Endothelial cell of umbilical vein (primary cell): ENCODE measurements at regions not wholly inside any gene's neighbourhood (a gene's known extent, or its start where the extent isn't known, plus 50 kb on each side); places are given as distances from the start of the nearest gene placed in this dataset.

Experiments
- BruUV-seq: library from RNA; stranded (reverse); fragments of 400-500 nt; replicated peaks from 2 replicates; lab custom pipeline; 2021; lab: Mats Ljungman, UMichigan
- CTCF ChIA-PET: fragments of 300-600, 350-600 bp; sonication (Branson Sonifier 250); formaldehyde crosslinking; loops from one replicate; lab custom pipeline; 2021; ENCODE audit warnings: antibody characterized with exemption, inconsistent platforms; lab: Charles Lee
- POLR2A ChIA-PET: fragments of 300-600, 350-600 bp; sonication (Branson Sonifier 250); formaldehyde crosslinking; loops from one replicate; lab custom pipeline; 2021; ENCODE audit warnings: antibody characterized with exemption, inconsistent platforms; lab: Charles Lee
- DNase-seq: peaks from one replicate; pipeline ENCODE4 v3.0.0-alpha.2; 2011; ENCODE audit warnings: low read depth, low spot score
- FAIRE-seq: peaks from 2 replicates; lab custom pipeline; 2011; peaks lifted over from hg19 to GRCh38; lab: Jason Lieb, UNC
- H2AFZ ChIP-seq: 2 replicates; pipeline ENCODE4 v1.6.0; 2012; ENCODE audit warnings: low read depth, low read length, control low read depth, inconsistent platforms
- H3K27ac ChIP-seq: 2 replicates; pipeline ENCODE4 v1.5.1; 2011; ENCODE audit warnings: low read depth, mild to moderate bottlenecking, control low read depth, low read length, moderate library complexity; ENCODE audit not compliant: insufficient read depth
- H3K27me3 ChIP-seq, 2 experiments: 2 replicates each; pipeline versions ENCODE4 v1.6.0 to v1.6.1; 2011; ENCODE audit warnings: low read length in 2 of 2, mixed read lengths in 1 of 2; ENCODE audit not compliant: control insufficient read depth in 2 of 2, insufficient read depth in 2 of 2
- H3K36me3 ChIP-seq, 2 experiments: 2 replicates in 1 of 2; 3 replicates in 1 of 2; pipeline ENCODE4 v1.5.1; 2011; ENCODE audit warnings: low read length in 2 of 2, mild to moderate bottlenecking in 1 of 2, moderate library complexity in 1 of 2; ENCODE audit not compliant: control insufficient read depth in 2 of 2, insufficient read depth in 2 of 2; ENCODE audit errors: extremely low read depth in 1 of 2
- H3K4me1 ChIP-seq: 3 replicates; pipeline ENCODE4 v1.5.1; 2011; ENCODE audit warnings: mild to moderate bottlenecking, low read length; ENCODE audit not compliant: control insufficient read depth, insufficient read depth; ENCODE audit errors: extremely low read depth
- H3K4me2 ChIP-seq: 2 replicates; pipeline ENCODE4 v1.6.1; 2011; ENCODE audit warnings: low read length, control low read depth, mixed read lengths; ENCODE audit not compliant: insufficient read depth
- H3K4me3 ChIP-seq, 3 experiments: fragments of 200-600 bp in 1 of 3; sonication (generic), shearing (Covaris generic) in 1 of 3; replicated peaks in 1 of 3; 2 replicates each; pipeline ENCODE4 v1.5.1; 2011 to 2016; ENCODE audit warnings: control low read depth in 3 of 3, low read length in 3 of 3, mild to moderate bottlenecking in 2 of 3, inconsistent platforms in 1 of 3, low read depth in 1 of 3, moderate library complexity in 1 of 3; ENCODE audit not compliant: insufficient read depth in 1 of 3
- H3K79me2 ChIP-seq: 2 replicates; pipeline ENCODE4 v1.6.0; 2012; ENCODE audit warnings: low read length, inconsistent platforms; ENCODE audit not compliant: control insufficient read depth, insufficient read depth
- H3K9ac ChIP-seq: replicated peaks from 2 replicates; pipeline ENCODE3; 2011; ENCODE audit warnings: low read length, control low read depth; ENCODE audit not compliant: insufficient read depth; ENCODE audit errors: extremely low read depth
- H3K9me1 ChIP-seq: replicated peaks from 3 replicates; pipeline ENCODE4 v1.6.0; 2011; ENCODE audit warnings: mild to moderate bottlenecking, low read length; ENCODE audit not compliant: control insufficient read depth, insufficient read depth; ENCODE audit errors: extremely low read depth
- H3K9me3 ChIP-seq: replicated peaks from 2 replicates; pipeline ENCODE4 v1.5.1; 2012; ENCODE audit warnings: low read length, inconsistent platforms; ENCODE audit not compliant: control insufficient read depth, insufficient read depth
- H4K20me1 ChIP-seq: replicated peaks from 2 replicates; pipeline ENCODE3; 2011; ENCODE audit warnings: mild to moderate bottlenecking, low read length; ENCODE audit not compliant: control insufficient read depth, insufficient read depth; ENCODE audit errors: extremely low read depth
- EZH2 ChIP-seq: IDR thresholded peaks from 2 replicates; pipeline ENCODE4 v1.6.1; 2012; ENCODE audit warnings: borderline replicate concordance, low read depth, mild to moderate bottlenecking, moderate library complexity, low read length, inconsistent platforms; ENCODE audit not compliant: severe bottlenecking
- FOS ChIP-seq: IDR thresholded peaks from 2 replicates; pipeline ENCODE4 v1.6.1; 2011; ENCODE audit warnings: mild to moderate bottlenecking, low read length, moderate library complexity, borderline replicate concordance; ENCODE audit not compliant: insufficient read depth
- GATA2 ChIP-seq: IDR thresholded peaks from 2 replicates; pipeline ENCODE4 v1.7.0; 2011; ENCODE audit warnings: low read depth, mild to moderate bottlenecking, moderate library complexity, mixed read lengths, low read length; ENCODE audit not compliant: insufficient read length, insufficient read depth
- JUN ChIP-seq: IDR thresholded peaks from 2 replicates; pipeline ENCODE4 v1.6.1; 2011; ENCODE audit warnings: borderline replicate concordance, low read depth; ENCODE audit not compliant: insufficient read length, insufficient read depth
- MYC ChIP-seq: IDR thresholded peaks from one replicate; pipeline ENCODE4 v1.6.1; 2011; ENCODE audit warnings: mild to moderate bottlenecking, low read depth, low read length
- POLR2A ChIP-seq: IDR thresholded peaks from 2 replicates; pipeline ENCODE4 v1.6.1; 2012; ENCODE audit warnings: low read depth, mild to moderate bottlenecking, control low read depth, low read length
- POLR2AphosphoS5 ChIP-seq: IDR thresholded peaks from 2 replicates; pipeline ENCODE4 v1.6.1; 2012; ENCODE audit warnings: low read depth, mild to moderate bottlenecking, control low read depth, low read length, moderate library complexity; ENCODE audit not compliant: insufficient read depth
- dilution Hi-C: fragments of 300-500 bp; cut with MboI; formaldehyde crosslinking; loops from one replicate; pipeline ENCODE4 v1.15.0; 2019; ENCODE audit warnings: low sequenced_read_pairs; ENCODE audit not compliant: extremely low pct_ligation_motif_present
- intact Hi-C: fragments of 100-400 bp; cut with micrococcal nuclease; formaldehyde crosslinking; loops from one replicate; pipeline ENCODE4 v1.10.0; 2022
- TF ChIP-seq, protein P1 (sequence below), 2 donors: IDR thresholded peaks; 1 replicate in 1 of 2; 2 replicates in 1 of 2; pipeline ENCODE4 v1.5.1; 2011; ENCODE audit warnings: low read length in 2 of 2, mild to moderate bottlenecking in 2 of 2, moderate library complexity in 2 of 2, control low read depth in 1 of 2, inconsistent platforms in 1 of 2, low read depth in 1 of 2; ENCODE audit not compliant: insufficient read depth in 1 of 2; ENCODE audit errors: extremely low read depth in 1 of 2
- TF ChIP-seq, protein P2 (sequence below): IDR thresholded peaks from 2 replicates; pipeline ENCODE4 v1.6.1; 2011; ENCODE audit not compliant: insufficient read depth, insufficient read length

DNA sequence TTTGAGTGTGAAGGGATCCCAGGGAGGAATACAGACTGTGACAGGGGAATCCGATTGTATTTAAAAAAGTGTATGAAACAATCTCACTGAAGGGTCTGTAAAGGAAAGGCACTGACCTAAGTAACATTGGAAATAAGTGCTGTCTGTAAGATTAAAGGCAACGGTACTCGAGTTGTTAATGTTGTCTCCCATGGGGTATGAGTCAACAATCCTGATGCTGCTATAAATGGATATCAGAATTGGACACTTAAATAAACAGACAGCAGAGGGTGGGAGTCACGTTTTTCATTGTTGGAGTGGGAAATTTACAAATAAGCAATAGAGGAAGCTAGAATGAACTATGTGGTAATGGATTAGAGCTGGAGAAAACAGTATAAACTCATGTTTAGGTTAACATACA is 452.4 kb upstream of the RGPD4 start:
- ChIA-PET CTCF (no interaction called here), POLR2A (no interaction called here)
- Histone ChIP-seq H3K9me1 (no peaks in the 10 kb centered on the region), H3K36me3 (no peaks in the 10 kb centered on the region), H3K27ac (no peak overlapping the region), H3K9me3 (peaks cover 5% of the 10 kb centered on the region), H3K79me2 (no peaks in the 10 kb centered on the region), H3K9ac (no peak overlapping the region), H3K27me3 (no peaks in the 10 kb centered on the region), H3K4me1 (no peaks in the 10 kb centered on the region), H3K4me3 (no peak overlapping the region), H3K4me2 (no peak overlapping the region), H4K20me1 (no peaks in the 10 kb centered on the region), H2AFZ (no peak overlapping the region)
- TF ChIP-seq POLR2A (no peak), GATA2 (no peak), EZH2 (no peak), FOS (no peak), JUN (no peak), MYC (no peak), POLR2AphosphoS5 (no peak)
- TF ChIP-seq, protein P1, sequence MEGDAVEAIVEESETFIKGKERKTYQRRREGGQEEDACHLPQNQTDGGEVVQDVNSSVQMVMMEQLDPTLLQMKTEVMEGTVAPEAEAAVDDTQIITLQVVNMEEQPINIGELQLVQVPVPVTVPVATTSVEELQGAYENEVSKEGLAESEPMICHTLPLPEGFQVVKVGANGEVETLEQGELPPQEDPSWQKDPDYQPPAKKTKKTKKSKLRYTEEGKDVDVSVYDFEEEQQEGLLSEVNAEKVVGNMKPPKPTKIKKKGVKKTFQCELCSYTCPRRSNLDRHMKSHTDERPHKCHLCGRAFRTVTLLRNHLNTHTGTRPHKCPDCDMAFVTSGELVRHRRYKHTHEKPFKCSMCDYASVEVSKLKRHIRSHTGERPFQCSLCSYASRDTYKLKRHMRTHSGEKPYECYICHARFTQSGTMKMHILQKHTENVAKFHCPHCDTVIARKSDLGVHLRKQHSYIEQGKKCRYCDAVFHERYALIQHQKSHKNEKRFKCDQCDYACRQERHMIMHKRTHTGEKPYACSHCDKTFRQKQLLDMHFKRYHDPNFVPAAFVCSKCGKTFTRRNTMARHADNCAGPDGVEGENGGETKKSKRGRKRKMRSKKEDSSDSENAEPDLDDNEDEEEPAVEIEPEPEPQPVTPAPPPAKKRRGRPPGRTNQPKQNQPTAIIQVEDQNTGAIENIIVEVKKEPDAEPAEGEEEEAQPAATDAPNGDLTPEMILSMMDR (IDR thresholded peaks at IDR 0.05; ENCODE audit: extremely low read depth in 1 of 2, insufficient read depth in 1 of 2, low read depth in 1 of 2, low read length in 2 of 2) = no peak
- TF ChIP-seq, protein P2, sequence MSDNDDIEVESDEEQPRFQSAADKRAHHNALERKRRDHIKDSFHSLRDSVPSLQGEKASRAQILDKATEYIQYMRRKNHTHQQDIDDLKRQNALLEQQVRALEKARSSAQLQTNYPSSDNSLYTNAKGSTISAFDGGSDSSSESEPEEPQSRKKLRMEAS = no peak
- DNase-seq (no peak), FAIRE-seq (no peak)
- dilution Hi-C loops (no loop called here), intact Hi-C loops (no loop called here)
- BruUV-seq = no TSS peak
